Activated CD8-positive, alpha-beta T cell treated with anti-CD3 and anti-CD28 coated beads for 36 hours (primary cell): ENCODE measurements at regions not wholly inside any gene's neighbourhood (a gene's known extent, or its start where the extent isn't known, plus 50 kb on each side); places are given as distances from the start of the nearest gene placed in this dataset.
"Not testable (repeated sequence)": the region's sequence is repeated elsewhere in the genome, so short reads cannot be mapped to it uniquely, and the experiment has no call there.

Source experiments
- ATAC-seq: fragments of 200-7000 bp; cut with Tn5 transposase; one replicate; pipeline ENCODE4 v1.10.0; 2021; ENCODE audit warnings: mild to moderate bottlenecking, moderate library complexity
- CTCF ChIA-PET: fragments of 350-600 bp; sonication (Branson Sonifier 250); formaldehyde crosslinking; loops from one replicate; lab custom pipeline; 2021; ENCODE audit warnings: antibody characterized with exemption; lab: Charles Lee
- POLR2A ChIA-PET: fragments of 350-600 bp; sonication (Branson Sonifier 250); formaldehyde crosslinking; loops from one replicate; lab custom pipeline; 2021; ENCODE audit warnings: antibody characterized with exemption; lab: Charles Lee
- DNase-seq: peaks from one replicate; pipeline ENCODE4 v3.0.0-alpha.2; 2020
- H3K27ac Mint-ChIP-seq: one replicate; pipeline ENCODE4 v1.8.0; 2021; ENCODE audit warnings: mild to moderate bottlenecking, mixed read lengths
- H3K27me3 Mint-ChIP-seq: one replicate; pipeline ENCODE4 v1.8.0; 2021; ENCODE audit warnings: mixed read lengths
- H3K36me3 Mint-ChIP-seq: one replicate; pipeline ENCODE4 v1.8.0; 2021; ENCODE audit warnings: low read depth, mixed read lengths
- H3K4me1 Mint-ChIP-seq: one replicate; pipeline ENCODE4 v1.8.0; 2021; ENCODE audit warnings: low read depth, mixed read lengths
- H3K4me3 Mint-ChIP-seq: one replicate; pipeline ENCODE4 v1.8.0; 2021; ENCODE audit warnings: mild to moderate bottlenecking, moderate library complexity, mixed read lengths
- H3K9me3 Mint-ChIP-seq: one replicate; pipeline ENCODE4 v1.8.0; 2021; ENCODE audit warnings: mixed read lengths
- CTCF ChIP-seq: fragments of 200-600 bp; IDR thresholded peaks from one replicate; pipeline ENCODE4 v1.8.0; 2022; ENCODE audit warnings: antibody characterized with exemption, mild to moderate bottlenecking
- intact Hi-C: fragments of 100-400 bp; cut with micrococcal nuclease; formaldehyde crosslinking; loops from one replicate; pipeline ENCODE4 v1.10.0; 2022

- CTCF ChIA-PET: no interaction called here
Observed at GRCh38 chr13:34175551-34175950, 357.6 kb downstream of the RFC3 start.

GRCh38 chr13:34176633-34177032, 358.7 kb downstream of the RFC3 start:
- no peak overlapping the region for H3K27ac Mint-ChIP-seq
- no peak for TF ChIP-seq CTCF
- no peaks in the 10 kb centered on the region for H3K27me3 Mint-ChIP-seq
- CTCF ChIA-PET: no interaction called here
- no peaks in the 10 kb centered on the region for H3K4me1 Mint-ChIP-seq
- ATAC-seq (no peak), DNase-seq (no peak)
- intact Hi-C loops: no loop called here
- H3K4me3 Mint-ChIP-seq: no peak overlapping the region
- no peaks in the 10 kb centered on the region for H3K9me3 Mint-ChIP-seq
- no peaks in the 10 kb centered on the region for H3K36me3 Mint-ChIP-seq
- POLR2A ChIA-PET: no interaction called here

More at GRCh38 chr13:34175551-34175950, 357.6 kb downstream of the RFC3 start:
- no peaks in the 10 kb centered on the region for H3K9me3 Mint-ChIP-seq
- H3K4me1 Mint-ChIP-seq: no peaks in the 10 kb centered on the region
- no peak for ATAC-seq
- POLR2A ChIA-PET: no interaction called here
- no peak for DNase-seq
- H3K27ac Mint-ChIP-seq: no peak overlapping the region
- no peaks in the 10 kb centered on the region for H3K27me3 Mint-ChIP-seq
- intact Hi-C loops: no loop called here
- no peaks in the 10 kb centered on the region for H3K36me3 Mint-ChIP-seq
- TF ChIP-seq CTCF: no peak
- no peak overlapping the region for H3K4me3 Mint-ChIP-seq

- H3K4me1 Mint-ChIP-seq: no peaks in the 10 kb centered on the region
- H3K27ac Mint-ChIP-seq: no peak overlapping the region
- TF ChIP-seq CTCF: no peak
- ChIA-PET POLR2A (no interaction called here), CTCF (no interaction called here)
- intact Hi-C loops: no loop called here
- no peak for ATAC-seq
- H3K4me3 Mint-ChIP-seq: no peak overlapping the region
- no peak for DNase-seq
- no peaks in the 10 kb centered on the region for H3K9me3 Mint-ChIP-seq
- H3K27me3 Mint-ChIP-seq: no peaks in the 10 kb centered on the region
- H3K36me3 Mint-ChIP-seq: no peaks in the 10 kb centered on the region
Observed at GRCh38 chr13:34179481-34179880, 361.5 kb downstream of the RFC3 start.

GRCh38 chr13:34179927-34180326, 362.0 kb downstream of the RFC3 start:
- Mint-ChIP-seq H3K27ac (no peak overlapping the region), H3K27me3 (no peaks in the 10 kb centered on the region)
- intact Hi-C loops: no loop called here

GRCh38 chr13:34181256-34181655, 363.3 kb downstream of the RFC3 start:
- H3K36me3 Mint-ChIP-seq, intact Hi-C loops, ATAC-seq, H3K4me1 Mint-ChIP-seq, CTCF ChIA-PET, DNase-seq, POLR2A ChIA-PET, H3K4me3 Mint-ChIP-seq, H3K9me3 Mint-ChIP-seq, H3K27me3 Mint-ChIP-seq, H3K27ac Mint-ChIP-seq: not testable (repeated sequence)

More at GRCh38 chr13:34179927-34180326, 362.0 kb downstream of the RFC3 start:
- Mint-ChIP-seq H3K4me3 (no peak overlapping the region), H3K9me3 (no peaks in the 10 kb centered on the region), H3K36me3 (no peaks in the 10 kb centered on the region), H3K4me1 (no peaks in the 10 kb centered on the region)
- CTCF ChIA-PET: no interaction called here
- ATAC-seq (no peak), DNase-seq (no peak)
- POLR2A ChIA-PET: no interaction called here
- TF ChIP-seq CTCF: no peak

- intact Hi-C loops: no loop called here
- peaks cover 10% of the 10 kb centered on the region for H3K9me3 Mint-ChIP-seq
- DNase-seq: no peak
- no peaks in the 10 kb centered on the region for H3K4me1 Mint-ChIP-seq
- H3K4me3 Mint-ChIP-seq: no peak overlapping the region
- peaks cover 2% of the 10 kb centered on the region for H3K27me3 Mint-ChIP-seq
- no peak for TF ChIP-seq CTCF
- no peak for ATAC-seq
- CTCF ChIA-PET: no interaction called here
- H3K36me3 Mint-ChIP-seq: no peaks in the 10 kb centered on the region
- H3K27ac Mint-ChIP-seq: no peak overlapping the region
- POLR2A ChIA-PET: no interaction called here
Observed at GRCh38 chr13:34189946-34190345, 372.0 kb downstream of the RFC3 start.
